Fibroblast of lung (primary cell): ENCODE measurements at regions not wholly inside any gene's neighbourhood (a gene's known extent, or its start where the extent isn't known, plus 50 kb on each side); places are given as distances from the start of the nearest gene placed in this dataset.

ENCODE experiments used
- EZH2 ChIP-seq: IDR thresholded peaks from 2 replicates; pipeline ENCODE4 v1.5.1; 2012; ENCODE audit warnings: low read length, control low read depth, mild to moderate bottlenecking; ENCODE audit errors: missing control alignments
- TF ChIP-seq, protein P1 (sequence below), 2 donors: IDR thresholded peaks in 1 of 2; conservative IDR thresholded peaks in 1 of 2; 1 replicate in 1 of 2; 2 replicates in 1 of 2; pipeline ENCODE4 v1.5.1; 2011 to 2012; ENCODE audit warnings: low read length in 2 of 2, control low read depth in 1 of 2, inconsistent platforms in 1 of 2, low read depth in 1 of 2, mild to moderate bottlenecking in 1 of 2

DNA sequence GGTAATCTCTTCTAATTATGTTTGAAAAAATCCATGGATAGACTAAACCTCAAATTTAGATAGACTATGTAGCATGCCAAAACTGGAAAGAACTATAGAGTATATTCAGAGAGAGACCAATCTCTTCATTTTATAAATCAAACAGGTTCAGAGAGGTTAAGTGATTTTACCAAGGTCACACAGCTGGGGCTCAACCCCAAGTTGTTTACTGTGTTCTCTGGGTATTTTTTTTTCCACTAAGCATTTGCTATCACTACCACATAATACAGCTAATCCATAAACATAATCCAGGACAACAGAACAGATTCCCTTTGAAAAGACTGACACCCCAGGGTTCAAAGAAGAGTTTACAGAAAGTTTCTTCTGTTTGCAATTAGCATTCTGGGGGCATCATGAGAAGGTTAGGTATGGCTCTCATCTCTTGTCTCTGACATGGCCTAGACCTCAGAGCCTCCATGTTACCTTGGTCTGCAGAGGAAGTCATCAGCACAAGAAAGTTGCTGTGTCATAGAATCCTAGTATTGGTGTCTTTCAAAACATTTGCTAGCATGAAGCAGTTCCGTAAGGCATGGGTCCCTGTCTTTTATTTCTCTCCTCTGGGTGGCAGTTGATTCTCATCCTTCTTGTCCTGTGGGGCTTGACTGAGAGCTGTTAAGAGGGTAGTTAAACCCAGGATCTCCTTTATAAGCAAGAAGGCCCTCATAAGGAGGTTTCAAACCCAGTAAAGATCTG is 94.5 kb upstream of the HSD17B12 start:
- TF ChIP-seq, protein P1, sequence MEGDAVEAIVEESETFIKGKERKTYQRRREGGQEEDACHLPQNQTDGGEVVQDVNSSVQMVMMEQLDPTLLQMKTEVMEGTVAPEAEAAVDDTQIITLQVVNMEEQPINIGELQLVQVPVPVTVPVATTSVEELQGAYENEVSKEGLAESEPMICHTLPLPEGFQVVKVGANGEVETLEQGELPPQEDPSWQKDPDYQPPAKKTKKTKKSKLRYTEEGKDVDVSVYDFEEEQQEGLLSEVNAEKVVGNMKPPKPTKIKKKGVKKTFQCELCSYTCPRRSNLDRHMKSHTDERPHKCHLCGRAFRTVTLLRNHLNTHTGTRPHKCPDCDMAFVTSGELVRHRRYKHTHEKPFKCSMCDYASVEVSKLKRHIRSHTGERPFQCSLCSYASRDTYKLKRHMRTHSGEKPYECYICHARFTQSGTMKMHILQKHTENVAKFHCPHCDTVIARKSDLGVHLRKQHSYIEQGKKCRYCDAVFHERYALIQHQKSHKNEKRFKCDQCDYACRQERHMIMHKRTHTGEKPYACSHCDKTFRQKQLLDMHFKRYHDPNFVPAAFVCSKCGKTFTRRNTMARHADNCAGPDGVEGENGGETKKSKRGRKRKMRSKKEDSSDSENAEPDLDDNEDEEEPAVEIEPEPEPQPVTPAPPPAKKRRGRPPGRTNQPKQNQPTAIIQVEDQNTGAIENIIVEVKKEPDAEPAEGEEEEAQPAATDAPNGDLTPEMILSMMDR (conservative IDR thresholded peaks at IDR 0.05 in 1 of 2, IDR thresholded peaks at IDR 0.05 in 1 of 2; ENCODE audit: low read depth in 1 of 2, low read length in 2 of 2), result no peak
- no peak for TF ChIP-seq EZH2
